SK-MEL-5 (cell line): ENCODE measurements at regions not wholly inside any gene's neighbourhood (a gene's known extent, or its start where the extent isn't known, plus 50 kb on each side); places are given as distances from the start of the nearest gene placed in this dataset.
A peak's percentile ranks its signal among the peaks of the same experiment; 100 is the strongest.

Experiments used
- DNase-seq: peaks from one replicate; pipeline ENCODE4 v3.0.0-alpha.2; 2016; ENCODE audit warnings: low read depth, low spot score
- in situ Hi-C: cut with HindIII; loops from 2 replicates; pipeline ENCODE4 v1.10.0; 2016; ENCODE audit warnings: low sequenced_read_pairs, high pct_unique_total_duplicates, low pct_unique_long_range_greater_than_20kb

DNA sequence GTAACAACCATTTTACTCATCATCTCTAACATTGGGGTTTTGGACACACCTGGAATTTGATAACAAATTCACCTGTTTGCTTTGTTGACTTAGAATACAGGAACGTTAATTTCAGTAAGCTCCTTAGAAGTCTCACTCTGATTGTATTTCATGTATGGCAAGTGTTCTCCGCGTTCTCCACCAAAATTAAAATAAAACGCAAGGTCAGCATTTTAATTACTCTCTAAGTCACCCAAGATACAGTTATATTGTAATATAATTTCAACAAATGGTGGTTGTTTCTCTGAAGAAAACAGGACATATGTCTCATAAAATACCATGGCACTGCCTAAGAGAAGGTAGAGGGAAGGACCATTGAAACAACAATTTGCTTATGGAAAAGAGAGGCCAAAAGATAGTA, 742.1 kb downstream of the LIG4 start:
- no peak for DNase-seq
- in situ Hi-C loops = no loop called here

GRCh38 chr13:107466326-107467099, 748.8 kb downstream of the LIG4 start:
- in situ Hi-C loops = no loop called here
- DNase-seq = no peak

- DNase-seq = no peak
- in situ Hi-C loops = no loop called here
Observed at GRCh38 chr13:107462501-107462900, 752.8 kb downstream of the LIG4 start.

- DNase-seq = no peak
- in situ Hi-C loops = no loop called here
Observed at GRCh38 chr13:107461751-107462150, 753.6 kb downstream of the LIG4 start.

DNA sequence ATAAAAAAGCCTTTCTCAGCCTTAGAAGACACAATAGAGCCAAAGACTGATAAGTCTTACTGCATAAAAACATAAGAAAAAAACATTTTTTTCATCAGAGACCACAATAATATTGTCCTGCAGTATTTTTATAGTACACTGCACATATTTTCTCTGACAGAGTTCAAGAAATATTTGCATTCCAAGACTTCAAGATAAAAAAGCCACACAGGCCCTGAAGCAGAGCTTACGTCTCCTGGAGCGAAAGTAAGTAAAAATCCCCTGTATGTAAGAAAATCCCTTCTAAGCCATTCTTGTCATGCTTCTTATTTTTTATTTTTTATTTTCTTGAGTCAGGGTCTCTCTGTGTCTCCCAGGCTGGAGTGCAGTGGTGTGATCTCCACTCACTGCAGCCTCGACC, 755.9 kb downstream of the LIG4 start:
- DNase-seq = no peak
- in situ Hi-C loops = no loop called here

DNA sequence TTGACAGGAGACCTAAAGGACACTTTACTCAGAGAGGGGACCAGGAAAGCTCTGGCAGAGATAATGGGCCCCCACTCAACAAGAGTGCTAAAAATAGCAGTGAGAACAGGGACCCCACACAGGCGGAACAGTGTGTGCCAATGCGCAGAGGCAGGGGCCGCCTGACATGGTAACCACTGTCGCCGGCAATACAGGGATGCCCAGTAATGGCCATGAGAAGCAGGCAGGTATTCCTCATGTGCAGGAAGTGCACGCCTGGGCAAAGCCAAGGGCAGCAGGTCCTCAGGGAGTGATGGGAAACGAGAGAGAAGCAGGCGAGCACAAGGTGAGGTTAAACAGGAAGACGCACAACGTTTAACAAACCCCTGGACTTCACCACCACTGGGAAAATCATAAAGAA, 757.1 kb downstream of the LIG4 start:
- no peak for DNase-seq
- in situ Hi-C loops = no loop called here

DNA sequence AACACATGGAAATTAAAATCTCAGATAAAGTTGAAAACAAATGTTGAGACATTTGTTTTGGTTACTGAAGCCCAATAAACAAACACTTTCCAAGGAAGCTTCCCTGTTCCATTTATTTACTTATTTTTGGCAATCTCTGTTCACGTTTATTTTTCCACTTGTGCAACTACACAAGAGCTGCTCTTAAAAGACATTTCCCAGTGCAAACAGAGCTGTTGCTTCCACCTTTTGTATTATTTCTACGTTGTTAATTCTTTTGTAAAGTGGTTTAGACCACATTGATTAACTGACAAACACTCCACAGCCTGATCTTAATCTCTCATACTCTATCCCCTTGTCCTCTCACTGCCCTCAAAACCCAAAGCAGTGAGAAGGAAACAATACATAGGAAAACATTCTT, 757.6 kb downstream of the LIG4 start:
- in situ Hi-C loops = no loop called here
- no peak for DNase-seq

GRCh38 chr13:107456431-107456830, 758.9 kb downstream of the LIG4 start:
- DNase-seq = no peak
- in situ Hi-C loops = no loop called here

DNA sequence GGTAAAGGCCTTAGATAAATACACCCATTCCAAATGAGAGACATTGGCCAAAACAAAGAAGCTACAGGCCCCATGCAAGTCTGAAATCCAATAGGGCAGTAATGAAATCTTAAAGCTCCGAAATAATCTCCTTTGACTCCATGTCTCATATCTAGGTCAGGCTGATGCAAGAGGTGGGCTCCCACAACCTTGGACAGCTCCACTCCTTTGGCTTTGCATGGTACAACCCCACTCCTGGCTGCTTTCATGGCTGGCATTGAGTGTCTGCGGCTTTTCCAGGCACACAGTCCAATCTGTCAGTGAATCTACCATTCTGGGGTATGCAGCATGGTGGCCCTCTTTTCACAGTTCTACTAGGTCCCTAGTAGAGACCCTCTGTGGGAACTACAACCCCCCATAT, 762.5 kb downstream of the LIG4 start:
- in situ Hi-C loops = no loop called here
- DNase-seq = no peak

- DNase-seq = peak; percentile 28
Observed at GRCh38 chr13:107450931-107451330, 764.4 kb downstream of the LIG4 start.

DNA sequence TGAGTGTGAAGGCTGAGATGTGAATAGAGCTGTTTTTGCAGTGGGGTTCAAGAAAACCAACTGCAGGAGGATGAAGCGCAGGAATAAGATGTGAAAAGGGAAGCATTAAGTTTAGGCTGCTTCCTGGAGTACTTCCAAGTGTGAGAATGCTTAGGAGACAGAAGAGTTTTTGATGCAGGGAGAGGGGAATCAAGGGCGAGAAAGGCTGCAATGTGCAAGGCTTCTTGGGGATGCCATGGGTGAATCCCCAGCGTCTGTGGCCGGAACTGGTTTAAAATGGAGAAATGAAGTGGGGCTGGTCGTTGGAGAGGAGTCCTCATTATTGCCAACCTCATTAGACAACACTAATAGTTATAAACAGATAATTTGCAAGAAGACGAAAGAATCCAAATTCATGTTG, 764.9 kb downstream of the LIG4 start:
- no peak for DNase-seq
- in situ Hi-C loops = no loop called here

More at GRCh38 chr13:107450931-107451330, 764.4 kb downstream of the LIG4 start:
- in situ Hi-C loops = no loop called here

GRCh38 chr13:107447591-107447990, 767.7 kb downstream of the LIG4 start:
- in situ Hi-C loops = no loop called here
- no peak for DNase-seq

DNA sequence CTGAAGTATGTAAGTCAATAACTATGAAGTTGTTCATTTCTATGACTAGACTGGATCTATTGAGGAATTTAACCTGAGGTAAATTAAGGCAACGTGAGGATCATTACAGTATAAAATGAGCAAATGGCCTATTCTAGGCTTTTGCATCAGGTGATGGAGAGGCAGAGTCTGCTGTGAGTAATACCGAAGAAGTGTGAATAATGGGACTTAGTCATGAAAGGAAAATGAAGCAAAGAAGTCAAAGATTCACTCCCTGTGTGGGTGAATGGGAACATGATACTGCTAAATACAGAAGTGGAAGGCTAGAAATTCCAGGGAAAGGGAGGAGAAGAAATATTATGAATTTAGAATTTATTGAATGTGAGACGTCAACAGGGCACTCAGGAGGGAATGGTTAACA, 774.1 kb downstream of the LIG4 start:
- DNase-seq = no peak
- in situ Hi-C loops = no loop called here

DNA sequence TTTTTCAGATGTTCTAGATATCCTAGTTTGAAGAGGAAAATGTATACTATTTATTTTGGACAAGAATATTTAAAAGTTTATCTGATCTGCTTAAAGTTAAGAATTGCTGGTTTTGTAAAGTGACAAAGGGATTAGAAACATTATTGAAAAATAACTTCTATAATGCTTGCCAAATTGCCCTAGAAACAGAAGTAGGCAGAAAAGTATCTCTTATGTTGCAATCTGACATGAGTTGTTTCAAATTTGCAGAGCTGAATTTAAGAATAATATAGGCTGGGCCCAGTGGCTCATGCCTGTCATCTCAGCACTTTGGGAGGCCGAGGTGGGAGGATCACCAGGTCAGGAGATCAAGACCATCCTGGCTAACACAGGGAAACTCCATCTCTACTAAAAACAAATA, 777.1 kb downstream of the LIG4 start:
- in situ Hi-C loops = no loop called here
- DNase-seq = no peak

- in situ Hi-C loops = no loop called here
Observed at GRCh38 chr13:107434347-107434746, 781.0 kb downstream of the LIG4 start.

DNA sequence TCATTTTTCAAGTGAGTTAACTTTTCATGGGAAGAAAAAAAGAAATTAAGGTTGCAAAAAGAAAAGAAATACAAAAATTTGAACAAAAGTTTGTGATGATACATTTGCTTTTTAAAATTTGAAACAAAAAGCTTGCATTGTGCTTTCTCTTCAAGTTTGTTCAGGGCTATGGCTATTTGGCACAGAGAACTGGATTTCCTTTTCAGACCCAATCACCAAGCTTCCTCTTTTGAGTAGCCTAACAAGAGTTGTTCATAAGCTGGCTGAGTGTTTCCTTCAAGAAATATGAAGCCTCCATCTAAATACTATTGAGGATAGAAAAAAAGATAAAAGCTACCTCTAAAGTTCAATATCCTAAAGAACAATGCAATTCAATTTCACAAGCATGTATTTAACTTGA, 787.8 kb downstream of the LIG4 start:
- in situ Hi-C loops = no loop called here
- no peak for DNase-seq

More at GRCh38 chr13:107434347-107434746, 781.0 kb downstream of the LIG4 start:
- DNase-seq = no peak

DNA sequence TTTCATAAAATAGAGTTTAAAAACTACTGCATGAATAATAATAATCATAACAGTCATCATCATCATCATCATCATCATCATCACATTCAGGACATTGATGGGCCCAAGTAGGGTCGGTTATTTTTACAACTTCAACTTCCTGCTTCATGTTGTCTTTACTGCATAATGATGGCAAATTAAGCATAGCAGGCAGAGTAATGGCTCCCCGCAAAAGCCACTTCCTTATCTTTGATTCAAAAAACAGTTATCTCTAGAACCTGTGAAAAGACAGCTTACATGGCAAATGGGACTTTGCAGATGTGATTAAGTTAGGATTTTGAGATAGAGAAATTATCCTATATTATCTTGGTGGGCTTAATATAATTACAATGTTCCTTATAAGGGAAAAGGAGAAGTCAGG, 792.9 kb downstream of the LIG4 start:
- in situ Hi-C loops = no loop called here
- no peak for DNase-seq

GRCh38 chr13:107421951-107422350, 793.4 kb downstream of the LIG4 start:
- in situ Hi-C loops = no loop called here

GRCh38 chr13:107421028-107421427, 794.3 kb downstream of the LIG4 start:
- in situ Hi-C loops = no loop called here
- no peak for DNase-seq

More at GRCh38 chr13:107421951-107422350, 793.4 kb downstream of the LIG4 start:
- DNase-seq = no peak

- DNase-seq = no peak
- in situ Hi-C loops = no loop called here
Observed at GRCh38 chr13:107413005-107413404, 802.3 kb downstream of the LIG4 start.
